PC-9 (cell line): ENCODE measurements at regions not wholly inside any gene's neighbourhood (a gene's known extent, or its start where the extent isn't known, plus 50 kb on each side); places are given as distances from the start of the nearest gene placed in this dataset.

Source experiments
- CTCF ChIP-seq: fragments of 200-600 bp; sonication (generic); conservative IDR thresholded peaks from 2 replicates; pipeline ENCODE4 v1.6.1; 2017; ENCODE audit warnings: mixed run types, antibody characterized with exemption, mild to moderate bottlenecking, moderate library complexity
- EZH2 ChIP-seq: fragments of 200-600 bp; sonication (generic); IDR thresholded peaks from 2 replicates; pipeline ENCODE4 v1.8.0; 2017; ENCODE audit warnings: antibody characterized with exemption, low read depth

- no peak for TF ChIP-seq CTCF
- no peak for TF ChIP-seq EZH2
These were observed 621.9 kb downstream of the NPHP4 start for GRCh38 chr1:5370311-5370710.
